ENCODE measurements at regions not wholly inside any gene's neighbourhood (a gene's known extent, or its start where the extent isn't known, plus 50 kb on each side); places are given as distances from the start of the nearest gene placed in this dataset.

DNA sequence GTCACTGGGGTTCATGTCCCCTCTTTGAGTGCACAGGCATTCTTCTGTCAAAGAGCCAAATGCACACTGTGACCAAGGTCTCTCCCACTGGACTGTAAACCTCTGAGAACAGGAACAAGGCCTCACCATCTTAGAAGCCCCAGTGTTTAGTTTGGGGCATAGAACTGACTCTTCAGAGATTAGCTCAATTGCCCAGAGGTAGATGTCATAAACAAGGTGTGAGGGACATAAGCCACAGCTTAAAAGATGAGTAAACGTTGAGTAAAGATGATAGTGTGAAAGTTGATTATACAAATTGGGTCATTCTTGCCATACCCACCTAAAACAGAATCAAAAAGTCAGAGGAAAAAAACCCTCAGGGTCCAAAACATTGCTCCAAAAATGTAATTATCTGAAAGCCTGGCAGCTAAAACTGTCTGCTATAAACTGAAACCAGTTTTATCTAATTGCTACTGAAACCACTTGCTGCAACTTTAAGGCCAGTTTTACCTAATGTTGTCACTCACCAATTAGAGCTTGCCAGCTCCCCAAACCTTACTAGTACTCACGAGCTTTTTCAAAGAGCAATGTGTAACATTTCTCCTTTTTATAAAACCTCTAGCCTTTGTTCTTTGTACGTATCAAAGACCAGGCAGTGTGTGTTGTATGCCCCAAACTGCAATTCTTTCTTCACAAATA, 415.2 kb downstream of the RAP2B start:
- Histone ChIP-seq H3K36me3 (no peaks in the 10 kb centered on the region), H3K27me3 (no peaks in the 10 kb centered on the region), H3K9me3 (no peaks in the 10 kb centered on the region), H3K4me1 (no peaks in the 10 kb centered on the region), H3K27ac (no peak overlapping the region), H3K4me3 (no peak overlapping the region)
- ATAC-seq (no peak), DNase-seq (no peak)
- intact Hi-C loops (cut with DNase I) = no loop called here
- TF ChIP-seq, protein P1, sequence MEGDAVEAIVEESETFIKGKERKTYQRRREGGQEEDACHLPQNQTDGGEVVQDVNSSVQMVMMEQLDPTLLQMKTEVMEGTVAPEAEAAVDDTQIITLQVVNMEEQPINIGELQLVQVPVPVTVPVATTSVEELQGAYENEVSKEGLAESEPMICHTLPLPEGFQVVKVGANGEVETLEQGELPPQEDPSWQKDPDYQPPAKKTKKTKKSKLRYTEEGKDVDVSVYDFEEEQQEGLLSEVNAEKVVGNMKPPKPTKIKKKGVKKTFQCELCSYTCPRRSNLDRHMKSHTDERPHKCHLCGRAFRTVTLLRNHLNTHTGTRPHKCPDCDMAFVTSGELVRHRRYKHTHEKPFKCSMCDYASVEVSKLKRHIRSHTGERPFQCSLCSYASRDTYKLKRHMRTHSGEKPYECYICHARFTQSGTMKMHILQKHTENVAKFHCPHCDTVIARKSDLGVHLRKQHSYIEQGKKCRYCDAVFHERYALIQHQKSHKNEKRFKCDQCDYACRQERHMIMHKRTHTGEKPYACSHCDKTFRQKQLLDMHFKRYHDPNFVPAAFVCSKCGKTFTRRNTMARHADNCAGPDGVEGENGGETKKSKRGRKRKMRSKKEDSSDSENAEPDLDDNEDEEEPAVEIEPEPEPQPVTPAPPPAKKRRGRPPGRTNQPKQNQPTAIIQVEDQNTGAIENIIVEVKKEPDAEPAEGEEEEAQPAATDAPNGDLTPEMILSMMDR (IDR thresholded peaks at IDR 0.05) = no peak

DNA sequence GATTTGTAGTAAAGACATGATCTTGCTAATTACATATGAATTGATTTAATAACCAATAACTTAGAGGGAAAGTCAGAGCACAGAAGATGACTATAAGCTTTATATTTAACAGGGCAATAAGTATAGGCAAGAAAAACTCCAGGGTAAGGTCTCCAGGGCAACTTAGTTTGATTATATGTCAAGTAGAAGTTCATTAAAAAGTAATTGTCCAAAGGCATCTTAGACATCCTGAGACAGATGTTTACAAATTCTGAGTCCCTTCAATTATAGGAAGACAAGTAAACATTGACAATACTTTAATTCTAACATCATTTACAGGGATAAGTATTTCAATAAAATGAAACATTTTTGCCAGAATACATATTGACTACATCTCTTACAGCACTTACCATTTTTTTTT, 416.0 kb downstream of the RAP2B start:
- TF ChIP-seq, protein P1 (IDR thresholded peaks at IDR 0.05) = no peak
- DNase-seq (no peak), ATAC-seq (no peak)
- Histone ChIP-seq H3K27me3 (no peaks in the 10 kb centered on the region), H3K9me3 (no peaks in the 10 kb centered on the region), H3K36me3 (no peaks in the 10 kb centered on the region), H3K27ac (no peak overlapping the region), H3K4me1 (no peaks in the 10 kb centered on the region), H3K4me3 (no peak overlapping the region)
- intact Hi-C loops (cut with DNase I) = no loop called here

DNA sequence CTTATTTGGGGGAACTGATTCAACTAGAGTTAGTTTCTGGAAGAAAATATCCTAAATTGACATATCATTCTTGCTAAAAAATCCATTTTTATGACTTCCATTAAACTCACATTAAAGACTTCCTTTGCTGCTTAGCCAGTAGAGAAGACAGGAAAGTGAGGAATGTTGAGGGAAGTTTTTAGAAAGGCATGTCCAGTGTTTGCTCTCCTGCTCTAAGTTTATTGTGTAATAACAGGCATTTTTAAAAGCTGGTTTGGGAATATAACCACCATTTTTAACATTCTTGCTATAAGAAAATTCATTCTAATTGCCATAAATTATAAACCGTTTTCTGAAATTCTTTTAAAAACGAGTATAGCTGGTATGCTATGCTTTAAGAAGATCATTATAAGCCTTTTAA, 428.0 kb downstream of the RAP2B start:
- TF ChIP-seq, protein P1 (IDR thresholded peaks at IDR 0.05) = no peak
- intact Hi-C loops (cut with DNase I) = no loop called here
- peaks cover 4% of the 10 kb centered on the region for H3K4me1 ChIP-seq
- H3K36me3 ChIP-seq = no peaks in the 10 kb centered on the region
- H3K9me3 ChIP-seq = no peaks in the 10 kb centered on the region
- no peak overlapping the region for H3K27ac ChIP-seq
- H3K4me3 ChIP-seq = no peak overlapping the region
- ATAC-seq (no peak), DNase-seq (no peak)
- no peaks in the 10 kb centered on the region for H3K27me3 ChIP-seq

DNA sequence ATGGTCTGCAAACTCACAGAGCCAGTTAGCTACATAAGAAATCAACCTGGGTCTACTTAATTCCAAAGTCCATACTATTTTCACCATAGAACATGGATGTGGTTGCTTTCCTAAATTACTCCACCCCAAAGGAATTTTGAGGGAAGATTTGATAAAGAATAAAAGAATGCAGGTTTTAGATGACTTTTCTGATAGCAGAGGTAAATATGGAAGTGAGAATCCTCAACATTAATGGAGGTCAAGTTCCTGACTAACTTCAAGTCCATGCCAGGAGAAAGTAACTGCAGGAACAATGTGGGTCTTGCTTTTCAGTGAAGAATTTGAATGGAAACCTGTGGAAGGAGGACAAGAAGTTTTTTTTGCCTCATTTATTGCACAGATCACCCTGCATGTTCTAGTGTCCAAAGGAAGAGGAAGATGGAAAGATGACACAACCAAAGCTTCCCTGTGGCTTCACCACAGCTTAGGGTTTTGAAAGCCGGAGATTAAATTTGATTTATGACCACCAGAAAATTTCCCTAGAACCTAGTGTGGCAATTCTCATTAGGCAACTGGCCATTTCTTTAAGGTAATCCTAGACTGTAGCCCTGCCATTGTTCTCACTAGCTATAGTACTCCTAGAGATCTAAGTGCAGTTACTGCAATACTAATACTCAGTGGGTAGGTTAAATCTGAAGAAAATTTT, 429.7 kb downstream of the RAP2B start:
- H3K27ac ChIP-seq = no peak overlapping the region
- no peak for DNase-seq
- H3K4me3 ChIP-seq = no peak overlapping the region
- TF ChIP-seq, protein P1 (IDR thresholded peaks at IDR 0.05) = no peak
- ATAC-seq = peak; percentile 43
- H3K9me3 ChIP-seq = no peaks in the 10 kb centered on the region
- peaks cover 4% of the 10 kb centered on the region for H3K4me1 ChIP-seq
- intact Hi-C loops (cut with DNase I) = no loop called here
- H3K36me3 ChIP-seq = no peaks in the 10 kb centered on the region
- H3K27me3 ChIP-seq = no peaks in the 10 kb centered on the region

DNA sequence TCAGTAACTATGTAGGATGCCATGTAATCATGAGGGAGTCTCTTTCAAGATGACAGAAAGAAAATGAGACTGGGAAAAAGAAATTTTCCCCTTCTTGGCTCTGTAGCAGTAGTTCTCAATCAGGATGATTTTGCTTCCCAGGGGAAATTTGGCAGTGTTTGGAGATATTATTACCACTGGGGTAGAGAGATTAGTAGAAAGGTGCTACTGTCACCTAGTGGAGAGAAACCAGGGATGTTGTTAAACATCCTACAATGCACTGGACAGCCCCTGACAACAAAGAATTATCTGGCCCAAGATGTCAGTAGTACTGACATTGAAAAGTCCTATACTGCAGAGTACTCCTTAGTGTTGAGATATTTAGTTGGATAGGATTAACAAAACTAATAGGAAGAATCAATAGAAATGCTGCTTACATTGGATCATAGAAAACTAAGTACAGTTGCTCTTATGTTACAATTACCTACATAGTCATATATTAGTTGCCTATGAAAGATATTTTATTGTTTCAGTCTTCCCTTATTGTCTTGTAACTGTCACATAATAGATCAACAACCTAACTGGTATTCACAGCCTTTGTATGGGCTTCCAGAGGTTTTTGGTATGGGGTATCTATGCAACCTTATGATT, 433.3 kb downstream of the RAP2B start:
- Histone ChIP-seq H3K36me3 (no peaks in the 10 kb centered on the region), H3K9me3 (no peaks in the 10 kb centered on the region), H3K4me3 (no peak overlapping the region), H3K27ac (no peak overlapping the region), H3K4me1 (peaks cover 4% of the 10 kb centered on the region), H3K27me3 (no peaks in the 10 kb centered on the region)
- TF ChIP-seq, protein P1 (IDR thresholded peaks at IDR 0.05) = peak; percentile 60
- intact Hi-C loops (cut with DNase I) = no loop called here
- ATAC-seq (peak; percentile 83), DNase-seq (no peak)
